SK-N-SH treated with all-trans-retinoic acid at 6 μM for 48 hours (cell line): ENCODE measurements at regions not wholly inside any gene's neighbourhood (a gene's known extent, or its start where the extent isn't known, plus 50 kb on each side); places are given as distances from the start of the nearest gene placed in this dataset.

Source experiments
- ARNTL ChIP-seq: fragments of 450-650 bp; formaldehyde crosslinking; IDR thresholded peaks from 2 replicates; pipeline ENCODE4 v1.5.0; 2020; ENCODE audit warnings: low read depth, mild to moderate bottlenecking, moderate library complexity, borderline replicate concordance
- OSR1 ChIP-seq: fragments of 250-450 bp; sonication (Bioruptor Pico); IDR thresholded peaks from 2 replicates; pipeline ENCODE4 v1.8.0; 2022; ENCODE audit warnings: moderate library complexity, mild to moderate bottlenecking, inconsistent platforms
- PPARA ChIP-seq: fragments of 250-450 bp; sonication (Bioruptor Pico); IDR thresholded peaks from 2 replicates; pipeline ENCODE4 v1.5.0; 2020; ENCODE audit warnings: mild to moderate bottlenecking, borderline replicate concordance
- TCF4 ChIP-seq: fragments of 250-450 bp; sonication (Bioruptor Pico); IDR thresholded peaks from 2 replicates; pipeline ENCODE4 v1.8.0; 2021; ENCODE audit warnings: mild to moderate bottlenecking, moderate library complexity, borderline replicate concordance
- TOX ChIP-seq: fragments of 250-450 bp; sonication (Bioruptor Pico); IDR thresholded peaks from 2 replicates; pipeline ENCODE4 v1.8.0; 2021; ENCODE audit warnings: mild to moderate bottlenecking, moderate library complexity, borderline replicate concordance
- ZFP3 ChIP-seq: fragments of 250-450 bp; sonication (Bioruptor Pico); IDR thresholded peaks from 2 replicates; pipeline ENCODE4 v1.5.0; 2020; ENCODE audit warnings: mild to moderate bottlenecking, moderate library complexity
- ZNF70 ChIP-seq: fragments of 450-650 bp; formaldehyde crosslinking; IDR thresholded peaks from 2 replicates; pipeline ENCODE4 v1.5.0; 2020; ENCODE audit warnings: mild to moderate bottlenecking, moderate library complexity
- TF ChIP-seq, protein P1 (sequence below): fragments of 250-450 bp; sonication (Bioruptor Pico); IDR thresholded peaks from 2 replicates; pipeline ENCODE4 v1.8.0; 2020; ENCODE audit warnings: mild to moderate bottlenecking, moderate library complexity, borderline replicate concordance

DNA sequence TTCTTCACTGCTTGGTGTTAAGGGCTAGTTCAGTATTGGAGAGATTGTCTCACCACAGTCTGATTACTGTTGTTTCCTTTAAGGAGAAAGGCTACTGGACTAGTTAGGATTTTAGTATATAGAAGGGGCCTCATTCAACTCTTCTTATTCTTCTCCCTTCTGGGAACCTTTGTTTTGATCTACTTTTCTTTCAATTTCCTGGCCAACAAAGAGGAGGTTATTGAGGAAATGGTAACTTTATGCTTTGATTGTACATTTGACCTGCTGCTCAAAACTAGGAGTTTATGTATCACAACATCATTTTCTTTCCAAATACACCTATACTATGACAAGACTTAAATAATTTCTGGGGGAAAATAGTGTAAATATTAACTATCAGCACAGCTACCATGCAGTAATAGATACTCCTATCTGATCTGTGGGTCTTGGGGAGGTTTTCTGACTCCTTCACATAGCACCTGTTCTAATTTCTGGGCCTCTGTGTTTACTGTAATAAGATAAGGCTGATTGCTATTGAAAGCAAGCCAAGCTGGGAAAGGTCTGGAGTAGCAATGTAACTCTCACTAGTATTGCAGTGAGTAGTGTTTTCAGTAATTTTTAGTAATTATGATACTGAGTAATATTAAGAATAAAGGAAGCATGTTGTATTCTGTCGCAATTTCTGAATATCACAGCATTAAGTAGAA, 395.3 kb downstream of the NUP35 start:
- no peak for TF ChIP-seq TCF4
- TF ChIP-seq ZNF70 (CRISPR knock-in tag), result no peak
- TF ChIP-seq TOX (CRISPR knock-in tag), result no peak
- no peak for TF ChIP-seq ZFP3 (CRISPR knock-in tag)
- TF ChIP-seq ARNTL (CRISPR knock-in tag), result no peak
- no peak for TF ChIP-seq OSR1 (CRISPR knock-in tag)
- no peak for TF ChIP-seq PPARA (CRISPR knock-in tag)
- TF ChIP-seq, protein P1, sequence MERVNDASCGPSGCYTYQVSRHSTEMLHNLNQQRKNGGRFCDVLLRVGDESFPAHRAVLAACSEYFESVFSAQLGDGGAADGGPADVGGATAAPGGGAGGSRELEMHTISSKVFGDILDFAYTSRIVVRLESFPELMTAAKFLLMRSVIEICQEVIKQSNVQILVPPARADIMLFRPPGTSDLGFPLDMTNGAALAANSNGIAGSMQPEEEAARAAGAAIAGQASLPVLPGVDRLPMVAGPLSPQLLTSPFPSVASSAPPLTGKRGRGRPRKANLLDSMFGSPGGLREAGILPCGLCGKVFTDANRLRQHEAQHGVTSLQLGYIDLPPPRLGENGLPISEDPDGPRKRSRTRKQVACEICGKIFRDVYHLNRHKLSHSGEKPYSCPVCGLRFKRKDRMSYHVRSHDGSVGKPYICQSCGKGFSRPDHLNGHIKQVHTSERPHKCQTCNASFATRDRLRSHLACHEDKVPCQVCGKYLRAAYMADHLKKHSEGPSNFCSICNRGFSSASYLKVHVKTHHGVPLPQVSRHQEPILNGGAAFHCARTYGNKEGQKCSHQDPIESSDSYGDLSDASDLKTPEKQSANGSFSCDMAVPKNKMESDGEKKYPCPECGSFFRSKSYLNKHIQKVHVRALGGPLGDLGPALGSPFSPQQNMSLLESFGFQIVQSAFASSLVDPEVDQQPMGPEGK (CRISPR knock-in tag), result no peak
